GM21786 (cell line): ENCODE measurements at regions not wholly inside any gene's neighbourhood (a gene's known extent, or its start where the extent isn't known, plus 50 kb on each side); places are given as distances from the start of the nearest gene placed in this dataset.

ENCODE experiments used
- ATAC-seq: cut with Tn5 transposase; IDR thresholded peaks from one replicate; pipeline ENCODE4 v1.9.1; 2021; ENCODE audit not compliant: unreplicated experiment

DNA sequence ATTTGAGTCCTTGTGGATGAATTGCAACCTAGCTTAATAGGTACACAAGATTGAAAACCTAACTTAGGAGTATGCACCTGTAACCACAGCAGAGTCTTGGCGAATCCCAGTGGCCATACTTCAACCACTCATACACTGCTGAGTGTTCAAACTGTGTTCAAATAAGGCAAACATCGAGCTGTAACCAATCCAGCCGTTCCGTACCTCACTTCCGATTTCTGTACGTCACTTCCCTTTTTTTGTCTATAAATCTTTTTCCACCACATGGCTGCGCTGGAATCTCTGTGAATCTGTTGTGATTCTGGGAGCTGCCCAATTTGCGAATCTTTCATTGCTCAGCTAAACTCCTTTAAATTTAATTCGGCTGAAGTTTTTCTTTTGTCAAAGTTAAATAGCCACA is 190.6 kb downstream of the MAF start:
- ATAC-seq: no peak

DNA sequence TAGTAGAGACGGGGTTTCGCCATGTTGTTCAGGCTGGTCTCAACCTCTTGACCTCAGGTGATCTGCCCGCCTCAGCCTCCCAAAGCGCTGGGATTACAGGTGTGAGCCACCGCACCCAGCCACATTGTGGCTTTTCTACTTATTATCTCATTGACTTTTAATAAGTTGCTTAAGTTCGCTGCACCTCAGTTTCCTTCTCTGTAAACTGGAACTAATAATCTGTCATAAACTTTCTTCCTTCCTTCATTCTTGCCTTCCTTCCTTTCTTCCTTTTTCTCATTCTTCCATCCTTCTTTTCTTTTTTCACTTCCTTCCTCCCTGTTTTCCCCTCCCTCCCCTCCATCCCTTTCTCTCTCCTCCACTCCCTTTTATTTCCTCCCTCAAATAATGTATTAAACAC is 192.2 kb downstream of the MAF start:
- ATAC-seq: no peak

- no peak for ATAC-seq
Observed at GRCh38 chr16:79407461-79408135, 192.9 kb downstream of the MAF start.

DNA sequence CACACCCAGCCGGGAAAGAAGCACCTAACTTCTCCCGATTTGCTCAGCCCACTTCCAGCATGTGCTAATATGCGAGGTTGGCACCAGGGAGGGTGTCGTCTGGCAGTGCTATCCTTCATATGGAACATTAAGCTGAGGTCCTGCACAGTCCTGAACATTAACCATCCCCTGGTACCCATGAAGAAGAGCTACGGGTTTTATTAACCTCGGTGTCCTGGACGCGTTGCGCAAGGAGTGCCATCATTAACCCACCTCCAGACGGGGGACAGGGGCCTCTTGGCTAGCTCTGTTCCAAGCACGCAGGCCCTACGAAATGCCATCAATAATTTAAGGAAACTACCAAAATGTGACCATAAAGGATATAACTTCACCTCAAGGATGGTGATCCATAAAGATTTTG is 193.5 kb downstream of the MAF start:
- no peak for ATAC-seq

- ATAC-seq: no peak
Observed at GRCh38 chr16:79404571-79404970, 196.0 kb downstream of the MAF start.

- ATAC-seq: no peak
Observed at GRCh38 chr16:79403534-79403933, 197.0 kb downstream of the MAF start.

DNA sequence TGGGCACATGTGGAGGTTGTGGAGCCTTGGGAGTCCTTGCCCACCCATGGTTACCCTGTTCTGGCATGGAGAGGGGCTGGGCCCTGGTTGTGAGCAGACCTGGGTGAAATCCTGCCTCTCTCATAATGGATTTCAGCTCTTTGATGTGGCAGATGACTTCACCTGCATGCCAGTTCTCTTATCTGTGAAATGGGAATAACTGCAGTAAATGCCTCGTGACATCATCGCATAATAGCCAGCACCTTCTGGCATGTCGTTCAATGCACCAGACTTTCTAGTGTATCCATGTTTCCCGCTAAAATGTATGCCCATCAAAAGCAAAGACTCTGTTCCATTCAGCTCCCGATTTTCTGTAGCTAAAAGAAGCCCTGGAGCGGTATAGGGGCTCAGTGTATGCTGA is 197.6 kb downstream of the MAF start:
- no peak for ATAC-seq

GRCh38 chr16:79402356-79402755 is 198.2 kb downstream of the MAF start:
- no peak for ATAC-seq

DNA sequence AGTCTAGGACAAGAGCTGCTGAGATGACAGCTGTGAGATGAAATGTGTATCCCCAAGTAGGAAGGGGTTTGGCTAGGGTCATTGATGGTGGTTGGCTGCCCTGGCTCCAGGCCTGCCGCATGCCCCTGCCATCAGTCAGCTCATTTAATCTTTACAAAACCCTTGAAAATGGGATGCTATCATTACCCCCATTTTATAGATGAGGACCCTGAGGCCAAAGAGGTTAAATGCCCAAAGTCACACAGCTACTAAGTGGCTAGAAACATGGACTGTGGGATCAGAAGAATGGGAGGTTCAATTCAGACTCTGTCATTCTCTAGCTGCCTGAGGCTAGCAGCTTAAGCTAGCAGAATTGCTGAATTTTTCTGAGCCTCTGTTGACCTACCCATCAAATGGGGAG is 198.8 kb downstream of the MAF start:
- no peak for ATAC-seq

- no peak for ATAC-seq
Observed at GRCh38 chr16:79401157-79401556, 199.4 kb downstream of the MAF start.

DNA sequence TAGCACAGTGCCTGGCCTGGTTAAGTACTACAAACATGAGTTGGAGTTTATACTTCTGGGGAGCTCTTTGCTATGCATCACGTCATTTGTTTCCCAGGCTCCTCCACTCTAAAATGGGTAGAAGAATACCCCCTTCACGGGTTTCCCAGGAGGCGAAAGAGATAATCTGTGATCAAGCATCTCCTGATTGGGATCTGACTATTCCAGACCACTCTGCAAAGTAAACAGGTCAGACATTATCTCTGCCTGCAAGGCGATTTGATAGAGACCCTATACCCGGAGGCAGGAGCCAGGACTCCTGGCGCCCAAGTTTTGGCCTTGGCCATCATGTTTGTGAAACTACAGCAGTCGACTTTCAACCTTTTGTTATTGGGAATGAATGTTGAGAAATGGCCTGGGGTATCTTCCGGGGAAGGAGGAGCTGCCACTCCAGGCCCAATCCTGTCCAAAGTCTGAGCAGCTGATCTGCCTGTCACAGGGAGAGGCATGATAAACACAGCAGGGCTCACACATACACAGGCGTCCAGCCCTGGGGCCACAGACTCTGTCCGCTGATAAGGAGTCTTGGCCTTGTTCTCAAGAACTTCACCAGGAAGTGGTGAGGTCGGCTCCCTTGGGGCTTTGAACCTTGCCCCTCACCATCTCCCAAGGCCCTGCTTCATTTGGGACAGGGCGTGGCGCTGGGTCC is 199.9 kb downstream of the MAF start:
- ATAC-seq: no peak

- no peak for ATAC-seq
Observed at GRCh38 chr16:79395591-79395990, 204.9 kb downstream of the MAF start.

- no peak for ATAC-seq
Observed at GRCh38 chr16:79394206-79394605, 206.3 kb downstream of the MAF start.

DNA sequence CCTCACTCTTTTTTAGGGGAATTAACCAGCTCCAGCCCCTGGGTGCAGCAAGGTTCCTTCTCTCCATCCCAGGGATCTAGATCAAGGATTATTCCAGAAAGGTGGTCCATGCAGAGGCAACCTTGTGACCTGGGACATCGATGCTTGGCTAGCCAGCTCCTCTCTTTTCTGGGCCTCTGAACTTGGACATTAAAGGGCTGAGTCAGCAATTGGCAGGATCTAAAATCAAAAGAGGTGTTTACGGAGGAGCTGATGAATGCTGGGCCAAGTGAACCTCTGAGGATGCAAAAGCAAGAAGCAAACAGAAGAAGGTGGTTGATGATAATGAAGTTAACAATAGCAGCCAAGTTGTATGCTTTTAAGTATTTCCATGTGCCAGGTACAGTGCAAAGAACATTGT is 207.0 kb downstream of the MAF start:
- ATAC-seq: no peak

GRCh38 chr16:79393127-79393526 is 207.4 kb downstream of the MAF start:
- ATAC-seq: no peak

GRCh38 chr16:79392081-79392480 is 208.5 kb downstream of the MAF start:
- no peak for ATAC-seq

GRCh38 chr16:79391395-79391794 is 209.1 kb downstream of the MAF start:
- ATAC-seq: no peak

DNA sequence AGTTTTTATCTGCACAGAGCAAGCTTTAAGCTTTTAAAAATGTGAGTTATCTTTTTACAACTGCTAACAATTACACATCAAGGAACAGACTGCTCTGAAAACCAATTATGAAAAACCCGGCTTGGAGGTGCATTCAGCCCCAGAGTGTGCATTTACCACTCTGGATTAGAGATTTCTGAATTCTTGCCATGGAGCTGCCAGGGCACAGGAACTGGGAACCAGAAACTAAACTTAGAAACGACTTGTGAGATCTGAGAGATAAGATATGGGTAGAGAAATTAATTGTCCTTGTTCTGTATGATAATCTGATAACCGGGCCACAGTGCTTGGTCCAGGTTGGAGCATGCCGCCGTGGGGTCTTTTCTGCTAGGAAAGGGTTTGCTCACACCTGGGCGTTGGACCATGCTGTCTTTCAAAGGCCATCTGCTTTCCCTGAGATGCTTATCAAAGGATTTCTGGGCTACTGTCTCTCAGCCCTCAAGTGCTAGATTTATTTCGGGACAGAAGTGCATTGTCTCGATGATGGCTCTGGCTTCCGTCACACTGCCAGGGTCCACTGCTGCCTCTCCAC is 210.0 kb downstream of the MAF start:
- ATAC-seq: no peak

DNA sequence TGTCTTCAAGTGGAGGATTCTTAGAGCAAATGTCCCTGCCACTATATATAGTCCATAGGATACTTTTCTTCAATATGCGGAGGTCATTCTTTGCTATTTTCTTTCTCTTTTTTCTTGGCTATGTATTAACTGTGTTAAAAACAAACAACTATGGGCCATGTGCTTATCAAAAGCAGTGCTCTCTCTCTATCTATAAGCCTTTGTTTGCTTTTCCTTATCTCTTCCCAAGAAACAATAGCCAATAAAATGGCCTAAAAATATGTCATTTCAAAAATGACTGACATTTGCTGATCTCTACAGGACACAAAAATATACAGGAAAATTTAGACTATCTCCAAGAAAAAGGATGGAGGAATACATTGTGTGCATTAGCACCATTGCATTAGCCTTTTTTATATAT is 212.1 kb downstream of the MAF start:
- no peak for ATAC-seq

DNA sequence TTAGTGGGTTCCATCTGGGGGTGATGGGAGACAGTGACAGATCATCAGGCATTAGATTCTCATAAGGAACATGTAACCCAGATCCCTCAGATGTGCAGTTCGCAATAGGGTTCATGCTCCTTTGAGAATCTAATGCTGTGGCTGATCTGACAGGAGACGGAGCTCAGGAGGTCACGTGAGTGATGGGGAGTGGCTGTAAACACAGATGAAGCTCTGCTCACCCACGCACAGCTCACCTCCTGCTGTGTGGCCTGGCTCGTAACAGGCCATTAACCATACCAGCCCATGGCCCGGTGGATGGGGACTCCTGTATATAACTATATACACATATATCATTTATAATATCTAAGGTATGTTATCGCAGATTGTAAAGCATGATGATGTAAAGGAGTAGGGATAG is 214.2 kb downstream of the MAF start:
- ATAC-seq: no peak

DNA sequence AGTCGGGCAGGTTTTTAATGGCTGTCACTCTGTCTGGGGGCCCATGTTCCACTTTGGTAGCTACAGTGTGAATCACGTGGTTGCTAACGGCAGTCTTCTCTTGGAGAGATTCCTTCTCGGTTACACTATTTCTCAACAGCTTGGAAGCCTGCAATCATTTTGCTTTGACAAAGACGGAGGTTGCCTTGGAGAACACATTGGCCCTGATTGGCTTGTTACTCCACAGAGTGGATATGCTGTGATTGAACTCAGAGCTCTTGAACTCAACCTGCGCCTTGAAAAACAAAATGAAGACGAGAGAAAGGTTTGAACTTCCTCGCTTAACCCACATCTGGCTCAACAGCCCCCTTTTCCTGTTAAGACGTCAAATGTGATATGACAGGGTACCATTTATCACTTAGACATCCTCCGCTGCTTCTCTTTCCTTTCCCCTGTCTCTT is 218.9 kb downstream of the MAF start:
- no peak for ATAC-seq

GRCh38 chr16:79380995-79381602 is 219.4 kb downstream of the MAF start:
- ATAC-seq: no peak
